ENCODE measurements at regions not wholly inside any gene's neighbourhood (a gene's known extent, or its start where the extent isn't known, plus 50 kb on each side); places are given as distances from the start of the nearest gene placed in this dataset.
"Not testable (repeated sequence)": the region's sequence is repeated elsewhere in the genome, so short reads cannot be mapped to it uniquely, and the experiment has no call there.

DNA sequence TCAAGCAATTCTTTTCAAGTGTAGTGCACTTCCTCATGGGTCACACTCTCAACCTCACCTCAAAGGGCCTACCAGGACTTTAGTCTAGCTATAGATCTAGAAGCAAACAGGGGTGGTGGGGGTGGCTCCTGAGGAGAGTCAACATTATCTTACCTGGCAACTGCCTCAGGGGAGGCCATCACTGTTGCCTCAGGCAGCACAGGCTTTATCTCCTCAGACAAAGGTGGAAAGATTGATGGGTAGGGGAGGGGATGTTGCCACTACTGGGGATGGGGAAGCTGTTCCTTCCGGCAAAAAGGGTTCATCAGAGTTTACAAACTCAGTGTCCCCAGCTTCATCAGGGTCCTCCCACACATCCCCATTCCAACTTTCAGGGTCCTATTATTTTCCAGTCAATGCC, 87.4 kb upstream of the CYRIA start:
- DNase-seq (ENCODE audit: low read depth), result not testable (repeated sequence)

DNA sequence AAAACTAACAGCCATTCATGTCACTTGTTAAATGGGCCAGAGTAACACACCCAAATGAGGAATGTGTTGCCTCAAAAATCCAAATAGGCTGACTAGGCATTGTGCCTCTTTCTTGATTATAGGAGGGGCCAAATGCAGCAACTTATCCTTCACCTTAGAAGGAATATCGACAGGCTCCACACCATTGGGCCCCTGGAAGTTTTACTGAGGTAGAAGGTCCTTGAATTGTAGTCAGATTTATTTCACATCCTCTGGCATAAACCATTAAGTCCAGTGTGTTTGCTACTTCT, 85.2 kb upstream of the CYRIA start:
- not testable (repeated sequence) for DNase-seq (ENCODE audit: low read depth)

DNA sequence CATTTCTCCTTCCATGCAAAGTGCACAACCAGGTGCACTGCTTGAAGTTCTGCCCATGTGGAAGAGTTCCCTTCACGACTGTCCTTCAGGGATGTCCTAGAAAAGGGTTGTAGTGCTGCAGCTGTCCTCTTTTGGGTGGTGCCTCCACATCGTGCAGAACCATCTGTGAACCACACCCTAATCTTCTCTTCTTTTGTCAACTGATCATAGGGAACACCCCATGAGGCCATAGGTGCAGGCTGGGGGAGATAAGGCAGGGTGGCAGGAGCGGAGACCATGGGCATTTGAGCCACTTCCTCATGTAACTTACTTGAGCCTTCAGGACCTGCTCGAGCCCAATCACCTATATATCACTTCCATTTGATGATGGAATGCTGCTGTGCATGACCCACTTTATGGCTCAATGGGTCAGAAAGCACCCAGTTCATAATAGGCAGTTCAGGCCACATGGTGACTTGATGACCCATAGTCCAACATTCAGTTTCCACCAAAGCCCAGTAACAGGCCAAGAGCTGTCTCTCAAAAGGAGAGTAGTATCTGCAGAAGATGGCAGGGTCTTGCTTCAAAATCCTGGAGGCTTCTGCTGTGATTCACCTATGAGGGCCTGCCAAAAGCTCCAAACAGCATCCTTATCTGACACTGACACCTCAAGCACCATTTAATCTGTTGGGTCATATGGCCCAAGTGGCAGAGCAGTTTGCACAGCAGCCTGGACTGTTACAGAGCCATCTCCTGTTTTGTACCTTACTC, 84.7 kb upstream of the CYRIA start:
- no peak for DNase-seq (ENCODE audit: low read depth)

GRCh38 chr2:16748511-16749266, 83.1 kb upstream of the CYRIA start:
- DNase-seq (ENCODE audit: low read depth), result not testable (repeated sequence)

DNA sequence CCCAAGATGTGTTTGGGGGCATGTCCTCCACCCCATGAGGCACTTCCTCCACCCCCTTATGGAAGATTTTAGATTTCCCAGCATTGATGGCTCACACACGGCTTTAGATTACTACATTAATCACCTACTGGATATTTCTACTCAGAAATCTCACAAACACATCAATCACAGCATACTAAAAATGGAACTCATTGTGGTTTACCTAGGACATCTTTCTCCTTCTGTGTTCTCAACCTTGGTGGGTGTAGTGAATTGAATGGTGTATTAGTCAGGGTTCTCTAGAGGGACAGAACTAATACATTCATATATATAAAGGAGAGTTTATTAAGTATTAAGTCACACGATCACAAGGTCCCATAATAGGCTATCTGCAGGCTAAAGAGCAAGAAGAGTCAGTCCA, 82.1 kb upstream of the CYRIA start:
- no peak for DNase-seq (ENCODE audit: low read depth)

GRCh38 chr2:16747257-16747656, 81.6 kb upstream of the CYRIA start:
- DNase-seq (ENCODE audit: low read depth), result no peak

DNA sequence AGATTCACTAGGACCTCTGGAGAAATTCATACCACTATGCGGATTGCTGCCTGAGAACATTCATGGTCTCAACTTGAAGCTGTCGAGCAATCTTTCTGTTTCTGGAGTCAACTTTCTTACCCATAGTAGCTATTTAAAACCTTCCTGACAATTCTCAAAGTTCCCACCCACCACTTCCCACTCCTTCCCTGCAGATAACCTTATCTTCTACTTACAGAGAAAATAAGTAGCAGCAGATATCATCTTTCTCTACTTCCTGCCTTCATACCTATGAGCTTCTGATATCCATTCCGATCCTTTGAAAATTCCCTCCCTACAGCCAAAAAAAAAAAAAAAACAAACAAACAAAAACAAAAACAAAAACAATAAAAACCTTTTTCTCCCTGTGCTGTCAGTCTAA, 81.2 kb upstream of the CYRIA start:
- no peak for DNase-seq (ENCODE audit: low read depth)

GRCh38 chr2:16746329-16746728, 80.7 kb upstream of the CYRIA start:
- no peak for DNase-seq (ENCODE audit: low read depth)

DNA sequence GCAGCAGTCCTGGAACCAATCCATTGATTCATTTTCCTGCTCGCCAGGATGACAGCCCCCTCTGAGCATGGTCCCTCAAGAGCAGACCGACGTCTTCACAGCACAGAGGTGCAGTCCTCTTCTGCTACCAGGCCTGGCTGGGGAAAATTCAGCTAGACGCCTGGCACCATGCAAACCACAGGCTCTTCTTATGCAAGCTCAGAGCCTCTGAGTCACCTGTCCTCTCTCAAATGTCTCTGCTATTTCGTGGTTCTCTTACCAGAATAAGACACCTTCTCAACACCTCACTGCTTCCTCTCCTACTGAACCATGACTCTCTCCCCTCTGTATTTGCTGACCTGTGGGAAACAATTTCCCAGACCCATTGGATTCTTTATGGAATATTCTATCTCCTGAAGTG, 79.8 kb upstream of the CYRIA start:
- no peak for DNase-seq (ENCODE audit: low read depth)

DNA sequence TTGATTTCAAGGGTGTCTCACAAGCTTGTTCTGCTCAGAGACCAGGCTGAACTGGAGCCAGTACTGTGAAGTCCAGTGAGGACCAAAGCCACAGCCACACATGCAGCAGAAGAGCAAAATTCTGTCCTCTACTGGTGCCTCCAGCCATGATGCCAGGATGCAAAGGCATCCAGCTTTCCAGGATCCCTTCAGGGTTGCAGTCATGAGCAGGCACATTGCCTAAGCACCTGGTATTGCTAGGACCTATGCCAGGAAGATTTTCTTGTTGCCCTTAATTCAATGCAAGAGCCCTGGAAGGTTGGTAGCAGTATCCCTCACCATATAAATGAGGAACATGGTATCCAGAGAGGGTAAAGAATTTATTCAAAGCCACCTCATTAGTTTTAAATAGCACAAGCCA, 78.9 kb upstream of the CYRIA start:
- DNase-seq (ENCODE audit: low read depth), result no peak

DNA sequence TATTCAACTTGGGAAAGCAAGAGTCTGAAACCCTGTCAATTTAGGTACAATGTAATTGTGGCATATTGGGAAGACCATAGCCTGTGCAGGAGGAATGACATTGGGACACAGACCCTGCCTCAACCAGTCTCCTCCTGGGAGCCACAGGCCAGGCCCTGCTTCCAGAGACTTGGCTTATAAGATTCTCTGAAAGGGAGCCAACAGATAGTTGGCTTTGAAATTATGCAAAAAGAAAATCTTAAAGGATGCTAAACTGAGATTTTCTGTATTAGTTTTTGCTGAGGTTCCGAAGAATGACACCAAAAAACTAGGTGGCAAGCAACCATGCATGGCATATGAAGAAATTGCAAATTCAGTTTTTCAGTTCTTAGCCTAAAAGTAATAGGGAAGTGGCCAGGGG, 76.4 kb upstream of the CYRIA start:
- DNase-seq (ENCODE audit: low read depth), result no peak

DNA sequence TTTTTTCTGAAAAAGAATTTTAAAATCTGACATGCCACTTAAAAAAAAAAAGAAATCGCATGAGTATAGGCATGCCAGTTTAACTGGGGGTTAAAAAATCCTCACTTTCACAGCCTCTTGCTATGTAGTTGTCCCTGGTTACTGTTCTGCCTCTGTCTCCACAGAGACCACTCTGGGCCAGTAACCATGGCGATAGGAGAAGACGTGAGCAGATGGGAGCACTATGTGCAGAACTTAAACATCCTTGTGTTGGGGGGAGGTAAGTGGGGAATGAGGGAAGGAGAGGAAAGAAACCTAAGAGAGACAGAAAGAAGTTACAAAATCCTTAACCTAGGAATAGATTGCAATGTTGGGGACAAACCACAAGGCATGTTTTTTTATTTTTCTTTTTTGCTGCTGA, 75.9 kb upstream of the CYRIA start:
- no peak for DNase-seq (ENCODE audit: low read depth)

- no peak for DNase-seq (ENCODE audit: low read depth)
Observed at GRCh38 chr2:16739778-16740581, 74.3 kb upstream of the CYRIA start.

- no peak for DNase-seq (ENCODE audit: low read depth)
Observed at GRCh38 chr2:16738361-16739225, 73.0 kb upstream of the CYRIA start.

DNA sequence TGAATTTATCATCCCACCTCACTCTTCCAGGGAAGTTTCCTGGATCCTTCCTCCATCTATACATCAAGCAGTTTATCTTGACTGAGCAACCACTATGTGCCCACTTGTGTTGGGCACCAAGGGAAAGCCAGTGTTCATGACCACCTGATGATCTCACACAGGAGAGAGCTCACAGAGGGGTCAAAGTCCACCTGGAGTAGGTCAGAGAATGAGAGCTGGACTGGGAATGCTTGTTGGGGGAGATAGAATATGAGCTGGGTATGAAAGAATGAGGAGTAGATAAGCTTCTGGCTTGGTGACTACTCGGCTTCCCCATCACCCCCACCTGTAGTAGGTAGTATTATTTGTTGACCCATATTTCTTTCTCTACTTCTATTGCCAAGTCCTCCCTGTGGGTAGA, 72.2 kb upstream of the CYRIA start:
- no peak for DNase-seq (ENCODE audit: low read depth)

- DNase-seq (ENCODE audit: low read depth), result no peak
Observed at GRCh38 chr2:16736633-16737032, 71.0 kb upstream of the CYRIA start.

DNA sequence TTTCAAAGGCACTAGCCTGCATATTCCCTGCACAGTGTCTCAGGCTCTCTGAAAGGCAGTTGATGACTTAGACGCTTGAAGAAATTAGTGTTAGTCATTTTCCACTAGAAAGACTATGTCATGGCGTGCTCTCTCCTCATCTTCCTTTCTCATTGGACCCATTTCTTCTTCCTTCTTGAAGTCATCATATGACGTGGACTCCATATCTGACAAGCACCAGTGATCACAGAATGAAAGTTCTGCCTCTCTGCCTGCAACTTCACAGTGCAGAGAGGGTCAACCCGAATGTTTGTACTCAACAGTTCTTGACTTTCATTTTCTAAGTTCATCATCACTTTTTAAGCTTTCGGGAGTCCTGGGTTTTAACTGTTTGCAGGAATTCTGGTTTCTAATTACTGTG, 63.7 kb upstream of the CYRIA start:
- DNase-seq (ENCODE audit: low read depth), result no peak

DNA sequence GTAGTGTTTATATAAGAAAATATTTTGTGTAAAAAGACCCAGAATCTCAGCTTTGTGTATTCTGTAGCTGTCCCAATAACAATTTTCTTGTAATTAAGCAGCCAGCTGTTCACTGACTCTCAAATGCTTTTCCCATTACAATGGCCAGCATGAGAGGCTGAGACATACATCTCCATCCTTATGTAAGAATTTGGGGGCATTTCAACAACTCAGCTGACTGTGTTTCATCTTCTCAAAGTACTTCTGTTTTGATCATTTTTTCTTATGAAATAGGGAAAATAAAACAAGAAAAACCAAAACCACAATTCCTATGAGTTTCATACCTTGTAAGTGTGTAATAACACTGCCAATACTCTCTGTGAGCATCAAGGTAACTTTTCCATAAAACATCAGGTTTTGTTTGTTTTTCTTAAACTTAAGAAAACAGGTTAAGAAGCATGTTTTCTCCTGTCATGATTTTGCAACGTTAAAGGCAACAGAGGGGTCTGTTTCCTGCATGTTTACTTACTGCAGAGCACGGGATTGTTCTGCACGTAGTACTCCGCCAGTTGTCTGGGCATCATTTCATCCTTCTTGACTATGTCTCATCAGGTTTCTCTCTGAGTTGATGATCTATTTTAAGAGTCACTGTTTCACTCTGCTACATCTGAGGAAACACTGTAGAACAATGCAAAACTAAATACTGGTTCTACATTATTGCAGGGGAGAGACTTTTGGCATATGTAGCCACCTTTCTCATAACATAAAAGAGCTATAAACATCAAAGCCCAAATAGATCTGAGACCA, 62.9 kb upstream of the CYRIA start:
- DNase-seq (ENCODE audit: low read depth), result no peak

DNA sequence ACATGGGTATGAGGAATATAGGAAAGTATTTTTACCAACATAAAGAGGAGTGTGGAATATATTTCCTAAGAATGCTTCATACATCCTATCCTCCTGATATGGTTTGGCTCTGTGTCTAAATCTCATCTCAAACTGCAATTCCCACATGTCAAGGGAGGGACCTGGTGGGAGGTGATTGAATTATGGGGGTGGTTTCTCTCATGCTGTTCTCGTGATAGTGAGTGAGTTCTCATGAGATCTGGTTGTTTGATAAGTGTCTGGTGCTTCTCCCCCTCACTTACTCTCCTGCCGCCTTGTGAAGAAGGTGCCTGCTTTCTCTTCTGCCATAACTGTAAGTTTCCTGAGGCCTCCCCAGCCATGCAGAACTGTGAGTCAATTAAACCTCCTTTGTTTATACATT, 62.2 kb upstream of the CYRIA start:
- not testable (repeated sequence) for DNase-seq (ENCODE audit: low read depth)

DNA sequence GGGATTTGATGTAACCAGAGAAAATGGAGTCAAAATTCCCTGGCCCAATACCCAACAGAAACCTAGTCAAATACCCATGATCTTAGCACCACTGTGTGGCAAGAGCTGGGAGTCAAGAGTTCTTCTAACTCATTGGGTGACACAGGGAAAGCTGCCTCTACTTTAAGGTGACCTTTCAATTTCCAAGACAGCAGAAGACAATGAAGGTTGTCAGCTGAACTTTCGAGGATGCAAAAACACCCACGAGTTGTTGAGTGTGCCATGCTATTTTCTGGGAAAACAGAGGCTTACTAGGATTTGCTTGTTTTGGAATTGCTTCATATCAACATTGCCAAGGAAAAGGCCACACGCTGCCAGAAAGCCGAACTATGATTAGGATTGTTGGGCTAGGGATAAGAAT, 61.6 kb upstream of the CYRIA start:
- DNase-seq (ENCODE audit: low read depth), result no peak

- DNase-seq (ENCODE audit: low read depth), result no peak
Observed at GRCh38 chr2:16726577-16726976, 60.9 kb upstream of the CYRIA start.
